NCI-H2196 (cell line): ENCODE measurements at regions not wholly inside any gene's neighbourhood (a gene's known extent, or its start where the extent isn't known, plus 50 kb on each side); places are given as distances from the start of the nearest gene placed in this dataset.
A peak's percentile ranks its signal among the peaks of the same experiment; 100 is the strongest.
"Not testable (repeated sequence)": the region's sequence is repeated elsewhere in the genome, so short reads cannot be mapped to it uniquely, and the experiment has no call there.

Experiments
- DNase-seq: peaks from one replicate; lab custom pipeline; 2025; ENCODE audit not compliant: unreplicated experiment; lab: John Stamatoyannopoulos, UW

- peak; percentile 9 for DNase-seq
Observed at GRCh38 chr9:39559384-39559783, 203.9 kb downstream of the SPATA31A1 start.

DNA sequence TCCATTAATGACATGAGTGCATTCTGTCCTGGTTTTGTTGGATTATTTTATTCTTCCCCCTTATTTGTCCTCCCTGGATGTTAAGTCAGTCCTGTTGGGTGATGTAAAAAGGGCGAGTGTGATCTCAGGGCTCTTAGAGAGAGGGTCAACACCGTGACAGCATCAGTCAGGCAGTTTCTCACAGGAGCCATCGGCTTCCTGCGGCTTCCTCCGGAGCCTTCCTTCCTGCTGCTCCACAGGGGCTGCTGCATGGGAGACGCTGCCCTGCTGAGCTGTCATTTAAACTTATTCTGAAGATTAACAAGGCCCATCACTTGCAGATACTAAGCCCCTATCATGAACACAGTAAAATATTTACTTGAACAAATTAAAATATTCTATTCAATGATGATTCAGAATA is 211.3 kb downstream of the SPATA31A1 start:
- DNase-seq: not testable (repeated sequence)

GRCh38 chr9:39567396-39567795 is 211.9 kb downstream of the SPATA31A1 start:
- DNase-seq: not testable (repeated sequence)

DNA sequence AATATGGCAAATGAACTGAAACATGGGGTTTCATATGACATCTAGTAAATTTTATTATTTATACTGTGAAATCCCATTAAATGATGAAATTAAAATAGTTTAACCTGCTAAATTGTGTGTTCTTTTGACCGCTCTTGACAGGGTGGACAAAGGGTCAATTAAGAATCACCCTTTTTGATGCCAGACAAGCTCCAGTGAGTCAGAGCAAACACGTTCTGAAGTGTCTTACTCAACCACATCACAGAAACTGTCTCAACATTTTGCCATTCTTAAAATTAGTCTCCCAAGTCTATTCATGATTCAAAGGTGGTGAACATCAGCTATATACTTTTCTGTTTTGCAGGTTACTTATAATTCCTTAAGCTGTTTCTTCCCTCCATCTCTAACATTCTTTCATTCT is 213.4 kb downstream of the SPATA31A1 start:
- not testable (repeated sequence) for DNase-seq

DNA sequence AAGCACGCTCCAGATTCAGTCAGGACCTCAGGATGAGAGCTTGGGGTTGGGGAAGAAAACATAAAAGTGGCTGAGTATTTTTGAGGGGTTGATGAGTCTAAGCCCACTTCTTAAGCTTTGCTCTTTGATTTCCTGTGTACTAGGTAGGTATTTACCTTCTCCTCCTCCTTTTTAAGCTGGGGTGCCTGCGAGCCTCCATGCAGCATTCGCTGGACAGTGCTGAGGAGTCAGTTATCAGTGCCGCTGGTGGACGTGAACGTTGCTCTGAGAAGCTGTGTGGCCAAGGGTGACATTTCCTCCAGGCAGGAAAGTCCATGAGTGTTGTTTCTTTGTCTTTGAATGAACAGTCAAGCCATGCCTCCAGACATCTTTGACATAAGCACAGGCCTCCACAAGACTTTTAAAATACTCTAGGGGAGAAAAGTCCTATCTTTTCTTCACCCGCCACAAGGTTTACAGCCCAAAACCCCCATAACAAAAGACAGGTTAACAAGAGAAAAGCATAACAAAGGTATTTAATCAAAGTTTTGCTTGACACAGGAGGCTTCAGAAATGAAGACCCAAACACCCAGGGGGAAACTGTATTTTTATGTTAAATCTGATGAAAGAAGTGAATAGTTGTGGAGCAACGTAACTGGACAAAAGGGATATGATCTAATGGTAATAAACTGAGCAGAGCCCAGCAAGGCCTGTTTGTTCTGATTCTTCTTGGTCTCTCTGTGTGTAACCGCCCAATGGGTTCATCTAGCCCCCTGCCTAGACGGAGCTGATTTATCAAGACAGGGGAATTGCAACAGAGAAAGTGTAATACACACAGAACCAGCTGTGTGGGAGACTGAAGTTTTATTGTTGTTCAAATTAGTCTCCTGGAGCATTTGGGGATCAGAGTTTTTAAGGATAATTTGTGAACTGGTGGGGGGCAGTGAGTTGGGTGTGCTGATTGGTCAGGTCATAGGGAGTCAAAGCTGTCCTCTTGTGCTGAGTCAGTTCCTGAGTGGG is 217.9 kb downstream of the SPATA31A1 start:
- not testable (repeated sequence) for DNase-seq

GRCh38 chr9:39579000-39579399 is 223.5 kb downstream of the SPATA31A1 start:
- not testable (repeated sequence) for DNase-seq

GRCh38 chr9:39581296-39581695 is 225.8 kb downstream of the SPATA31A1 start:
- DNase-seq: not testable (repeated sequence)

- not testable (repeated sequence) for DNase-seq
Observed at GRCh38 chr9:39582677-39583412, 227.4 kb downstream of the SPATA31A1 start.

GRCh38 chr9:39583413-39583747 is 227.9 kb downstream of the SPATA31A1 start:
- not testable (repeated sequence) for DNase-seq

DNA sequence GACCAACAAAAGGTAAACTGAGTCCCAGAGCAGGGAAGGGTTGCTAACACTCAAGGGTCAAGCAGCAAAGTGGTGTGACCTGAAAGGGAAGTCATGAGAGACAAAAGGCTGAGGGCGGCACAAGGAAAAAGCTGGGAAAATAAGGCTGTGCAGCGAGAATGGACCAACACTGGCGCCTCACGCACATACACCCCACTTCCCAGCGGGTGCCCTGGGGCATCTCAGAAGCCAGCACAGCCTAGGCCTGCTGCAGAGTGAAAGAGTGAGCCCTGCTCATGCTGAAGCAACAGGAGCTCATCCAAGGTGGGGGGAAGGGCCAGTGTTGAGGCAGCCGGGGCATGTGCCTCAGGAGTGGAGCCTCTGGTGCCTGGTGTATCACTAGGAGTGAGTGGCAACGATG is 229.8 kb downstream of the SPATA31A1 start:
- DNase-seq: not testable (repeated sequence)

- DNase-seq: no peak
Observed at GRCh38 chr9:39587844-39588499, 232.5 kb downstream of the SPATA31A1 start.

DNA sequence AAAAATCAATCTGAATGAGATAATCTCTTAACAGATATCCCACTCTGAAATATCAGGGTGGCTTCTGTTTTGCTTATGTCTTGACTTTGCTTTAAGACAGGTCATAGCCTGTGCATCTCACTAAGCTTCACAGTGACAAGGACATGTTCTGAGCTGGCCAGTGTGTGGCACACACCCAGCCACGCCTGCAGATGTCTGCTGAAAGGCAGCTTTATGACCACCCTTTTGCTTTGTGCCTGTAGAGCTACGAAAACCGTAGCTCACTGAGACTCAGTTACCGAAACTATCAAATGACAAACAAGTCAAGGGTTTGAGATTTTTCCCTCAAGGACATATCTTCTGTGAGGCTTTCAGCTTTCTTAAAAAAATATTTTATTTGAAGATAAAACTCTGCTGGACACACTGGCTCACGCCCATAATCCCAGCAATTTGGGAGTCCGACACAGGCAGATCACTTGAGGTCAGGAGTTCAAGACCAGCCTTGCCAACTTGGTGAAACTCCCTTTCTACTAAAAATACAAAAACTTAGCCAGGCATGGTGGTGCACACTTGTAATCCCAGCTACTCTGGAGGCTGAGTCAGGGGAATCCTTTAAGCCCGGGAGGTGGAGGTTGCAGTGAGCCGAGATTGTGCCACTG is 233.2 kb downstream of the SPATA31A1 start:
- DNase-seq: no peak

DNA sequence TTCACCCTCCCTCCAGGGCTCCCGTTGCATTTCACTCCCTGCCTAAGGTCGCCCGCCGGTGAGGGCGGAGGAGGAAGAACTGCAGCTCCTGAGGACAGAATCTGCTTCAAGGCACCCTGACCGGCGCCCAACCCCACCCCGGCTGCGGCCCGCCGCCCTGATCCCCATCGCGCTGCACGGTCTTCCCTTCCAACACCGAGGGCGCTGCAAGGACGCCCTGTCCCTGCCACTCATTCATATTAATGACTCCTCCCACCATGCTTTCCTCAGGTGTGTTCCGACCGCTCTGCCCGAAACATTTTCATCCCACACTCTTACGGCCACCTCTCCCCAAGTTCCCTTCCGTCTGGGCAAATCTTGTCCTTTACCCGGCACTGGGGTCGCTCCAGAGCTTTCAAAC is 248.6 kb downstream of the SPATA31A1 start:
- DNase-seq: not testable (repeated sequence)

DNA sequence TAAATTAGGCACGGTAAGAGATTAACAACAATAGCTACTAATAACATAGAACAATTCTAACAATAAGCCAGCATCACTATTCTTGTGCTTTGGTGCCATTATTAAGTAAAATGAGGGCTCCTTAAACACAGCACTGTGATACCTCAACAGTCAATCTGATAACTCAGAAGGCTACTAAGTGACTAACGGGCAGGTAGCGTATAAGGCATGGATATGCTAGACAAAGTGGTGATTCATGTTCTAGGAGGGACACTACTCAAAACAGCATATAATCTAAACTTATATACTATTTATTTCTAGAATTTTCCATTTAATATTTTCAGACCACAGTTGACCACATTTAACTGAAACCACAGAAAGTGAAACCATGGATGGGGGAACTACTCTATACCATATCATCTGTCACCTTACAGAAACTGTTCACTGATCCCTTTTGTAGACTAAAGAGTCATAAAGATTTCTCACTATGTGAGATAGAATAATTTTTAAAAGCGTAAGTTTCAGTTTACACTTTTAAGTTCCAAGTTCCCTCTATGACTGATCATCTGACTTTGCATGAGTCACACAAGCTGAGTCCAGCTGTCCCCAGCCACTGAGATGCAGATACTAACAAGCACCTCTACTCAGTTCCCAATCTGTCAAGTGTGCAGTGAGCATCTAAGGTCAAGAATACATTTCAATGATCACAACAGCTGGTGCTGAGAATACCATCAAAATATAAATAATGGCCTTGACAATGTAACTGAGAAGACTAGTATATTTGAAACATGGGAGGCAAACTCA is 256.2 kb downstream of the SPATA31A1 start:
- DNase-seq: not testable (repeated sequence)

- not testable (repeated sequence) for DNase-seq
Observed at GRCh38 chr9:39616480-39616879, 261.0 kb downstream of the SPATA31A1 start.

GRCh38 chr9:39624048-39624447 is 268.6 kb downstream of the SPATA31A1 start:
- DNase-seq: not testable (repeated sequence)

DNA sequence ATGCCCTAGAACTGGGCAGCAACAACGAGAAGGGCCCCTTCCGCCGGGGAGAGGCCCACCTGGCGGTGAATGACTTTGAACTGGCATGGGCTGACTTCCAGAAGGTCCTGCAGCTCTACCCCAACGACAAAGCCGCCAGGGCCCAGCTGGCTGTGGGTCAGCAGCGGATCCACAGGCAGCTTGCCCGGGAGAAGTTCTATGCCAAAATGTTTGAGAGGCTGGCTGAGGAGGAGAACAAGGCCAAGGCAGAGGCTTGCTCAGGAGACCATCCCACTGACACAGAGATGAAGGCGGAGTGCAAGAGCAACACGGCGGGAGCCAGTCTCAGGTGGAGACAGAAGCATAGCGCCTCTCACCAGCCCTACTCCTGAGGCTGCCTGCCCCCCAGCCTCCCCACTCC is 276.6 kb downstream of the SPATA31A1 start:
- DNase-seq: not testable (repeated sequence)

DNA sequence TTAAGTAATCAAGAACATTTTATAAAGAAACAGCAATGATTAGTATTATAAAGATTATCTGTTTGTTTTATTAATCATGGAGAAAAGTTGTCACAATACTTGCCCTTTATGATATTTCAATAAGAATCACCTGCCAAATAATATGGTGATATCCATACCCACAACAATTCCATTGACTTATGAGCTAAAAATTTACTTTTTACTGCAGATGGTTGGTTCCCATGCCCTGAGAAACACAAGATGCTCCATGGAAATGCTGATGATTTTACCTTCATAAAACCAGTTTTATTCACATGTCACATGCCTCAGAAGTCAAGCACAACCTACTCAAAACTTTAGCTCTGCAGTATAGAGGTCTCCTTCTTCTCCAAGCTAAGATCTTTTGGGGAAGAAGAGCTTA is 293.6 kb downstream of the SPATA31A1 start:
- not testable (repeated sequence) for DNase-seq

GRCh38 chr9:39656960-39657603 is 301.6 kb downstream of the SPATA31A1 start:
- not testable (repeated sequence) for DNase-seq
